K562 (cell line): ENCODE measurements at regions not wholly inside any gene's neighbourhood (a gene's known extent, or its start where the extent isn't known, plus 50 kb on each side); places are given as distances from the start of the nearest gene placed in this dataset.
"Not testable (repeated sequence)": the region's sequence is repeated elsewhere in the genome, so short reads cannot be mapped to it uniquely, and the experiment has no call there.

ENCODE experiments used
- TAF9B ChIP-seq: fragments of 450-650 bp; IDR thresholded peaks from 2 replicates; pipeline ENCODE4 v1.6.1; 2018; ENCODE audit warnings: mild to moderate bottlenecking; ENCODE audit not compliant: partially characterized antibody
- ZNF143 ChIP-seq: sonication (generic); formaldehyde crosslinking; IDR thresholded peaks from 2 replicates; pipeline ENCODE4 v1.9.0; 2022; ENCODE audit warnings: mild to moderate bottlenecking, missing genetic modification reagents
- TF ChIP-seq, protein P1 (sequence below), 3 experiments: IDR thresholded peaks in 2 of 3; conservative IDR thresholded peaks in 1 of 3; 2 replicates each; pipeline ENCODE4 v1.5.1; 2011 to 2012; ENCODE audit warnings: low read length in 3 of 3, mild to moderate bottlenecking in 3 of 3, control low read depth in 2 of 3, improper control_type of control experiment in 1 of 3, inconsistent platforms in 1 of 3, low read depth in 1 of 3, mixed read lengths in 1 of 3, moderate library complexity in 1 of 3; ENCODE audit not compliant: insufficient read depth in 2 of 3
- TF ChIP-seq, protein P2 (sequence below): sonication (generic); formaldehyde crosslinking; IDR thresholded peaks from 2 replicates; pipeline ENCODE4 v1.8.0; 2022; ENCODE audit warnings: mild to moderate bottlenecking, missing genetic modification reagents, borderline replicate concordance

DNA sequence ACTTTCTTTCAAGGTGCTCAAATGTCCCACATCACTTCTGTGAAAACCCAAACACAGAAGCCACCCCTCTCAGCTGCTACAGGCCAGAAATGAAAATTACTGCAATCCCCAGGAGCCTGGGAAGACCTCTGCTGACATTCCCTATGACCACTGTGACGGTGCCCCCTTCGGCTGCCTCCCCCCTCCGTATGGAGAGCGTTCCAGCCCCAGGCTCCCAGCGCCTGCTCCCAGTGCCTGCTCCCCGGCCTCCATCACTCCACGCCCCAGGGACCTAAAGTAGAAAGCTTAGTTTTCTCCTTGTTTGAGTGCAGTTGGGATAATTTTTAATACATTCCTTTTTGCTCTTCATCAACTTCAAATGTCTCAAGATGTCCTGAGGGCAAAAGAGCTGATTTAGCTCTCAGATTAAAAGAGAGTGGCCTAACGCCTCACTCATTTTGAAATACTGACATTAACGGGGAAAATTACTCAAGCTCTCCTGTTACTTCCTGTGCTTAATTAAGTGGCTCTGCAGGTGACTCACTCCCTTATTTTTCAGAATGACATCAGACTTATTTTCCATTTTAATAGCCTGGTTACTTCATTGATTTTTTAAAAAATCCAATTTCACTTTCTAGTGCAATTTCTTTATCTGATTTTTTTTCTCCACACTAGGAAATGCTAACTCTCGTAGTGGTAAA, 112.8 kb upstream of the PLGLB2 start:
- TF ChIP-seq, protein P1, sequence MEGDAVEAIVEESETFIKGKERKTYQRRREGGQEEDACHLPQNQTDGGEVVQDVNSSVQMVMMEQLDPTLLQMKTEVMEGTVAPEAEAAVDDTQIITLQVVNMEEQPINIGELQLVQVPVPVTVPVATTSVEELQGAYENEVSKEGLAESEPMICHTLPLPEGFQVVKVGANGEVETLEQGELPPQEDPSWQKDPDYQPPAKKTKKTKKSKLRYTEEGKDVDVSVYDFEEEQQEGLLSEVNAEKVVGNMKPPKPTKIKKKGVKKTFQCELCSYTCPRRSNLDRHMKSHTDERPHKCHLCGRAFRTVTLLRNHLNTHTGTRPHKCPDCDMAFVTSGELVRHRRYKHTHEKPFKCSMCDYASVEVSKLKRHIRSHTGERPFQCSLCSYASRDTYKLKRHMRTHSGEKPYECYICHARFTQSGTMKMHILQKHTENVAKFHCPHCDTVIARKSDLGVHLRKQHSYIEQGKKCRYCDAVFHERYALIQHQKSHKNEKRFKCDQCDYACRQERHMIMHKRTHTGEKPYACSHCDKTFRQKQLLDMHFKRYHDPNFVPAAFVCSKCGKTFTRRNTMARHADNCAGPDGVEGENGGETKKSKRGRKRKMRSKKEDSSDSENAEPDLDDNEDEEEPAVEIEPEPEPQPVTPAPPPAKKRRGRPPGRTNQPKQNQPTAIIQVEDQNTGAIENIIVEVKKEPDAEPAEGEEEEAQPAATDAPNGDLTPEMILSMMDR (IDR thresholded peaks at IDR 0.05 in 2 of 3, conservative IDR thresholded peaks at IDR 0.05 in 1 of 3; ENCODE audit: insufficient read depth in 2 of 3, low read depth in 1 of 3, low read length in 3 of 3) = not testable (repeated sequence)
- TF ChIP-seq TAF9B, ZNF143: not testable (repeated sequence)
- TF ChIP-seq, protein P2, sequence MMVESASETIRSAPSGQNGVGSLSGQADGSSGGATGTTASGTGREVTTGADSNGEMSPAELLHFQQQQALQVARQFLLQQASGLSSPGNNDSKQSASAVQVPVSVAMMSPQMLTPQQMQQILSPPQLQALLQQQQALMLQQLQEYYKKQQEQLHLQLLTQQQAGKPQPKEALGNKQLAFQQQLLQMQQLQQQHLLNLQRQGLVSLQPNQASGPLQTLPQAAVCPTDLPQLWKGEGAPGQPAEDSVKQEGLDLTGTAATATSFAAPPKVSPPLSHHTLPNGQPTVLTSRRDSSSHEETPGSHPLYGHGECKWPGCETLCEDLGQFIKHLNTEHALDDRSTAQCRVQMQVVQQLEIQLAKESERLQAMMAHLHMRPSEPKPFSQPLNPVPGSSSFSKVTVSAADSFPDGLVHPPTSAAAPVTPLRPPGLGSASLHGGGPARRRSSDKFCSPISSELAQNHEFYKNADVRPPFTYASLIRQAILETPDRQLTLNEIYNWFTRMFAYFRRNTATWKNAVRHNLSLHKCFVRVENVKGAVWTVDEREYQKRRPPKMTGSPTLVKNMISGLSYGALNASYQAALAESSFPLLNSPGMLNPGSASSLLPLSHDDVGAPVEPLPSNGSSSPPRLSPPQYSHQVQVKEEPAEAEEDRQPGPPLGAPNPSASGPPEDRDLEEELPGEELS (CRISPR knock-in tag) = not testable (repeated sequence)
